Fibroblast of peridontal ligament (primary cell): ENCODE measurements at regions not wholly inside any gene's neighbourhood (a gene's known extent, or its start where the extent isn't known, plus 50 kb on each side); places are given as distances from the start of the nearest gene placed in this dataset.

Source experiments
- DNase-seq: peaks from one replicate; pipeline ENCODE4 v3.0.0-alpha.2; 2010; ENCODE audit errors: extremely low read depth

- DNase-seq: no peak
These were observed 74.2 kb upstream of the GLI3 start for GRCh38 chr7:42311195-42311594.

DNA sequence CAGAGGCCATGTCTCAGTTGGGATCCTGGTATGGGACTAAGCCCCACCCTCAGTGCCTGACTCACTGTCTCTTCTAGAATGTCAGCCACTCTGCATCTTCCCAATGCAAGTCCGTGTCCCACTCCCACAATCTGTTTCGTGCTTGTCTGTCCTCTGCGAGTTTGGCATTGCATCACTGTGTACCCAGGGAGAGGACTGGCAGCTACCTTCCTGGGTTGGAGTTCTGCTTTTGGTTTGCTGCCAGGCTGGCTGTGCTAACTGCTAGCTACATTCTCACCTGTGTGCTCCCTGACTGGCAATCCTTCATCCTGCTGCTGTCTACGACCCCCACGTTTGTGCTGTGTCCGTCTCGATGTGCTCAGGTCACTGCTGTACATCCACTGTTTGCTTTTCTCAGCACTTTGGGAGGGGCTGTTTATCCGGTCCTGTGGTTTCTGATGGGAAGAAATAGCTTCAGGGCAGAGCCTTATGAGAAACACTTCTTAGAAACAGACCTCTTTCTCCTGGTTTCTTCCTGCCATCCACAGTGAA, 56.0 kb upstream of the GLI3 start:
- no peak for DNase-seq

- DNase-seq: no peak
These were observed 52.5 kb upstream of the GLI3 start for GRCh38 chr7:42289473-42289872.
